ENCODE measurements at regions not wholly inside any gene's neighbourhood (a gene's known extent, or its start where the extent isn't known, plus 50 kb on each side); places are given as distances from the start of the nearest gene placed in this dataset.
A peak's percentile ranks its signal among the peaks of the same experiment; 100 is the strongest.

DNA sequence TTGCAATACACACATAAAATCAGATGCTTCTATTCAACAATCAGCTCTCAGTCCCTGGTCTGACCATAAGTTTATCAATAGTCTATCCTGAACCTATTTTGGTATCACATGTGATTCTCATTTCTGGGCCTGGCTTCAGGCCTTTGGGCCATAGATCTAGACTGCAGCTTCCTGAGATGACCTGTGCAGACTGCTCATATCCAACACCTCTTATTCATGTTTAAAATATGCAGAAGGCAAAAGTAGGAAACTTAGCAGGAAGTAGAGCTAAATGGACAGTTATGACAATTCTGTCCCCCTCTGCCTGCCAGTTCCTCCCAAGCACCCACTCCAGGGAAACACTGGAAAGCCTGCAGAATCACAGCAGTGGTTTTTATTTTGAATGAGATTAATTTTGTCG, 53.3 kb downstream of the C7orf25 start:
- POLR2A ChIA-PET: no interaction called here
- Mint-ChIP-seq H3K27ac (no peak overlapping the region), H3K4me3 (no peak overlapping the region), H3K36me3 (ENCODE audit: low read depth) (no peaks in the 10 kb centered on the region), H3K4me1 (peaks cover 6% of the 10 kb centered on the region), H3K9me3 (peaks cover 10% of the 10 kb centered on the region), H3K27me3 (peaks cover 26% of the 10 kb centered on the region)
- CTCF ChIA-PET: no interaction called here
- ATAC-seq (ENCODE audit: low read depth) (no peak), DNase-seq (no peak)
- TF ChIP-seq, protein P1, sequence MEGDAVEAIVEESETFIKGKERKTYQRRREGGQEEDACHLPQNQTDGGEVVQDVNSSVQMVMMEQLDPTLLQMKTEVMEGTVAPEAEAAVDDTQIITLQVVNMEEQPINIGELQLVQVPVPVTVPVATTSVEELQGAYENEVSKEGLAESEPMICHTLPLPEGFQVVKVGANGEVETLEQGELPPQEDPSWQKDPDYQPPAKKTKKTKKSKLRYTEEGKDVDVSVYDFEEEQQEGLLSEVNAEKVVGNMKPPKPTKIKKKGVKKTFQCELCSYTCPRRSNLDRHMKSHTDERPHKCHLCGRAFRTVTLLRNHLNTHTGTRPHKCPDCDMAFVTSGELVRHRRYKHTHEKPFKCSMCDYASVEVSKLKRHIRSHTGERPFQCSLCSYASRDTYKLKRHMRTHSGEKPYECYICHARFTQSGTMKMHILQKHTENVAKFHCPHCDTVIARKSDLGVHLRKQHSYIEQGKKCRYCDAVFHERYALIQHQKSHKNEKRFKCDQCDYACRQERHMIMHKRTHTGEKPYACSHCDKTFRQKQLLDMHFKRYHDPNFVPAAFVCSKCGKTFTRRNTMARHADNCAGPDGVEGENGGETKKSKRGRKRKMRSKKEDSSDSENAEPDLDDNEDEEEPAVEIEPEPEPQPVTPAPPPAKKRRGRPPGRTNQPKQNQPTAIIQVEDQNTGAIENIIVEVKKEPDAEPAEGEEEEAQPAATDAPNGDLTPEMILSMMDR (IDR thresholded peaks at IDR 0.05): no peak
- intact Hi-C loops (cut with micrococcal nuclease): no loop called here

- POLR2A ChIA-PET: no interaction called here
- Mint-ChIP-seq H3K27me3 (peaks cover 24% of the 10 kb centered on the region), H3K36me3 (ENCODE audit: low read depth) (no peaks in the 10 kb centered on the region), H3K4me3 (peak overlapping the region; percentile 0), H3K9me3 (peaks cover 5% of the 10 kb centered on the region), H3K27ac (no peak overlapping the region), H3K4me1 (peaks cover 6% of the 10 kb centered on the region)
- ATAC-seq (ENCODE audit: low read depth) (no peak), DNase-seq (no peak)
- intact Hi-C loops (cut with micrococcal nuclease): no loop called here
- TF ChIP-seq, protein P1 (IDR thresholded peaks at IDR 0.05): no peak
- CTCF ChIA-PET: no interaction called here
Measured at GRCh38 chr7:42856605-42856987, 55.3 kb downstream of the C7orf25 start.

GRCh38 chr7:42854571-42855118, 57.2 kb downstream of the C7orf25 start:
- ChIA-PET POLR2A (no interaction called here), CTCF (no interaction called here)
- ATAC-seq (ENCODE audit: low read depth): no peak
- intact Hi-C loops (cut with micrococcal nuclease): no loop called here
- H3K4me3 Mint-ChIP-seq: no peak overlapping the region
- H3K9me3 Mint-ChIP-seq: no peaks in the 10 kb centered on the region
- peaks cover 6% of the 10 kb centered on the region for H3K4me1 Mint-ChIP-seq
- DNase-seq: no peak
- H3K36me3 Mint-ChIP-seq (ENCODE audit: low read depth): no peaks in the 10 kb centered on the region
- H3K27me3 Mint-ChIP-seq: peaks cover 19% of the 10 kb centered on the region
- TF ChIP-seq, protein P1 (IDR thresholded peaks at IDR 0.05): no peak
- no peak overlapping the region for H3K27ac Mint-ChIP-seq

- Mint-ChIP-seq H3K27me3 (peaks cover 26% of the 10 kb centered on the region), H3K4me3 (no peak overlapping the region), H3K36me3 (ENCODE audit: low read depth) (no peaks in the 10 kb centered on the region), H3K27ac (no peak overlapping the region), H3K9me3 (peaks cover 3% of the 10 kb centered on the region), H3K4me1 (peaks cover 6% of the 10 kb centered on the region)
- ChIA-PET POLR2A (no interaction called here), CTCF (no interaction called here)
- intact Hi-C loops (cut with micrococcal nuclease): no loop called here
- no peak for ATAC-seq (ENCODE audit: low read depth)
- no peak for DNase-seq
- TF ChIP-seq, protein P1 (IDR thresholded peaks at IDR 0.05): no peak
Measured at GRCh38 chr7:42852531-42852930, 59.3 kb downstream of the C7orf25 start.

DNA sequence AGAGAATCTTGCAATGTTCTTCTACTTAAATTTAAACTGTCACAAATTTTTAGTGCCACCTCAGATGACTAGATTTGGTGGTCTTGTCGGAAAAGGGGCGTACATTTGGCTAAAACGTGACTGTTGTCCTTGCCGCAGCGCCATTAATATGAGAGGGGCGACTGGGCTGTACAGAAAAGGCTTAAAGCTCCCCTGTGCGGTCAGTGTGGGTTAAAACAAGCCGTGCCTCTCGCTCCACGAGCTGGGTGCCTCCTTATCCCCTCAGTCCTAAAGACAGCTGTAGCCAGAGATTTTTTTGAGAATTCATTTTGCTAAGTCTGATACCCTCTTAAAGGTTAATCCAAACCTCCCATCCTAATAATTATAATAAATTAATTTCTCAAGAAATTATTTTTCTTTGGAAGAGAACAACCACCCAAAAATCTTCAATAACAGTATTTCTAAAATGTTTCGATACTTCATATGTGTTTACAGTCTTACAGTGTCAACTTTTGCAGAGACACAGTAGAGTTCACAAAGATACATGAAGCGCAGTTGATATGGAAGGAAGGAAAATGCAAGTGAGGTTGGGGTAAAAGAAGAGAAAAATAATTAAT, 68.6 kb downstream of the C7orf25 start:
- no peak for DNase-seq
- ChIA-PET POLR2A (no interaction called here), CTCF (interaction anchor here (0.7 to 1.0 kb wide), 2 partner anchors 864 to 900 kb away, joined by 3 to 4 read pairs; no protein-coding TSS in a partner anchor)
- no peak overlapping the region for H3K27ac Mint-ChIP-seq
- H3K27me3 Mint-ChIP-seq: peaks cover 27% of the 10 kb centered on the region
- ATAC-seq (ENCODE audit: low read depth): no peak
- intact Hi-C loops (cut with micrococcal nuclease): loop anchor here (1.0 kb wide), 1 partner anchor 900 kb away; no protein-coding TSS in a partner anchor
- TF ChIP-seq, protein P1 (IDR thresholded peaks at IDR 0.05): no peak
- H3K4me3 Mint-ChIP-seq: no peak overlapping the region
- no peaks in the 10 kb centered on the region for H3K4me1 Mint-ChIP-seq
- no peaks in the 10 kb centered on the region for H3K36me3 Mint-ChIP-seq (ENCODE audit: low read depth)
- peaks cover 9% of the 10 kb centered on the region for H3K9me3 Mint-ChIP-seq

All from activated B cell treated with CpG ODN at 0.5 μM for 24 hours (primary cell).